ENCODE measurements at regions not wholly inside any gene's neighbourhood (a gene's known extent, or its start where the extent isn't known, plus 50 kb on each side); places are given as distances from the start of the nearest gene placed in this dataset.
"Not testable (repeated sequence)": the region's sequence is repeated elsewhere in the genome, so short reads cannot be mapped to it uniquely, and the experiment has no call there.

- Histone ChIP-seq H3K27ac (no peak overlapping the region), H3K4me3 (no peak overlapping the region), H3K9me3 (no peaks in the 10 kb centered on the region), H3K36me3 (replicated peaks in 1 of 2; ENCODE audit: insufficient read depth in 1 of 2, low read depth in 2 of 2) (no peaks in the 10 kb centered on the region), H3K27me3 (no peaks in the 10 kb centered on the region), H3K4me1 (no peaks in the 10 kb centered on the region)
- DNase-seq (no peak), ATAC-seq (no peak)
- WGBS, 2 donors, result 60 to 70% methylated on average over 8 of the region's 8 CpGs
- TF ChIP-seq CTCF (IDR thresholded peaks at IDR 0.05), result no peak
- TF ChIP-seq POLR2A (IDR thresholded peaks at IDR 0.05), result no peak
- intact Hi-C loops (cut with DNase I), result no loop called here
Observed at GRCh38 chr20:47847884-47848485, 62.7 kb upstream of the SULF2 start.

- ATAC-seq, result peak; percentile 6
- intact Hi-C loops (cut with DNase I), result not testable (repeated sequence)
- WGBS, 2 donors, result 25 to 54% methylated on average over 4 to 7 of the region's 7 CpGs
Observed at GRCh38 chr20:47847220-47847619, 61.9 kb upstream of the SULF2 start.

GRCh38 chr20:47846651-47847050 lies 61.4 kb upstream of the SULF2 start:
- DNase-seq; ATAC-seq; H3K27me3 ChIP-seq; H3K27ac ChIP-seq; H3K4me1 ChIP-seq; H3K36me3 ChIP-seq (replicated peaks in 1 of 2; ENCODE audit: insufficient read depth in 1 of 2, low read depth in 2 of 2); H3K4me3 ChIP-seq; intact Hi-C loops (cut with DNase I); H3K9me3 ChIP-seq: not testable (repeated sequence)
- 54 to 80% methylated on average over 3 to 9 of the region's 10 CpGs for WGBS, 2 donors

More at GRCh38 chr20:47847220-47847619, 61.9 kb upstream of the SULF2 start:
- H3K4me1 ChIP-seq; H3K4me3 ChIP-seq; DNase-seq; H3K9me3 ChIP-seq; H3K27ac ChIP-seq; H3K36me3 ChIP-seq (replicated peaks in 1 of 2; ENCODE audit: insufficient read depth in 1 of 2, low read depth in 2 of 2); H3K27me3 ChIP-seq: not testable (repeated sequence)

- H3K27me3 ChIP-seq; H3K4me3 ChIP-seq; H3K36me3 ChIP-seq (replicated peaks in 1 of 2; ENCODE audit: insufficient read depth in 1 of 2, low read depth in 2 of 2); H3K4me1 ChIP-seq; ATAC-seq; H3K9me3 ChIP-seq; intact Hi-C loops (cut with DNase I); DNase-seq; H3K27ac ChIP-seq: not testable (repeated sequence)
- WGBS, 2 donors, result 65% methylated on average over 6 to 10 of the region's 10 CpGs
Observed at GRCh38 chr20:47845382-47845977, 60.2 kb upstream of the SULF2 start.

GRCh38 chr20:47844568-47844906 lies 59.3 kb upstream of the SULF2 start:
- ATAC-seq; H3K9me3 ChIP-seq; H3K4me3 ChIP-seq; H3K27ac ChIP-seq; H3K4me1 ChIP-seq; DNase-seq; H3K27me3 ChIP-seq; H3K36me3 ChIP-seq (replicated peaks in 1 of 2; ENCODE audit: insufficient read depth in 1 of 2, low read depth in 2 of 2): not testable (repeated sequence)
- 47 to 88% methylated on average over 1 of the region's 1 CpG for WGBS, 2 donors
- intact Hi-C loops (cut with DNase I), result loop anchor here (5.0 kb wide), 1 partner anchor 53 kb away; no protein-coding TSS in a partner anchor

GRCh38 chr20:47843886-47844567 lies 58.7 kb upstream of the SULF2 start:
- intact Hi-C loops (cut with DNase I), result loop anchor here (5.0 kb wide), 1 partner anchor 53 kb away; no protein-coding TSS in a partner anchor
- H3K9me3 ChIP-seq, result no peaks in the 10 kb centered on the region
- no peaks in the 10 kb centered on the region for H3K27me3 ChIP-seq
- ATAC-seq, result no peak
- DNase-seq, result no peak
- WGBS, 2 donors, result 21 to 29% methylated on average over 2 of the region's 2 CpGs
- TF ChIP-seq CTCF (IDR thresholded peaks at IDR 0.05), result no peak
- no peak for TF ChIP-seq POLR2A (IDR thresholded peaks at IDR 0.05)
- no peaks in the 10 kb centered on the region for H3K36me3 ChIP-seq (replicated peaks in 1 of 2; ENCODE audit: insufficient read depth in 1 of 2, low read depth in 2 of 2)
- H3K4me1 ChIP-seq, result no peaks in the 10 kb centered on the region
- no peak overlapping the region for H3K27ac ChIP-seq
- H3K4me3 ChIP-seq, result no peak overlapping the region

GRCh38 chr20:47842950-47843349 lies 57.7 kb upstream of the SULF2 start:
- 22 to 35% methylated on average over 9 to 11 of the region's 11 CpGs for WGBS, 2 donors
- not testable (repeated sequence) for H3K36me3 ChIP-seq (replicated peaks in 1 of 2; ENCODE audit: insufficient read depth in 1 of 2, low read depth in 2 of 2); H3K9me3 ChIP-seq; DNase-seq; H3K27me3 ChIP-seq; H3K4me1 ChIP-seq; ATAC-seq; H3K4me3 ChIP-seq; H3K27ac ChIP-seq
- intact Hi-C loops (cut with DNase I), result loop anchor here (5.0 kb wide), 1 partner anchor 54 kb away; no protein-coding TSS in a partner anchor

- DNase-seq; H3K36me3 ChIP-seq (replicated peaks in 1 of 2; ENCODE audit: insufficient read depth in 1 of 2, low read depth in 2 of 2); ATAC-seq; H3K9me3 ChIP-seq; H3K4me1 ChIP-seq; H3K4me3 ChIP-seq; H3K27ac ChIP-seq; H3K27me3 ChIP-seq: not testable (repeated sequence)
- intact Hi-C loops (cut with DNase I), result loop anchor here (5.0 kb wide), 1 partner anchor 55 kb away; no protein-coding TSS in a partner anchor
- 64 to 81% methylated on average over 12 of the region's 12 CpGs for WGBS, 2 donors
Observed at GRCh38 chr20:47842004-47842403, 56.7 kb upstream of the SULF2 start.

- H3K4me1 ChIP-seq; H3K9me3 ChIP-seq; ATAC-seq; H3K4me3 ChIP-seq; H3K27ac ChIP-seq; H3K27me3 ChIP-seq; intact Hi-C loops (cut with DNase I); DNase-seq; H3K36me3 ChIP-seq (replicated peaks in 1 of 2; ENCODE audit: insufficient read depth in 1 of 2, low read depth in 2 of 2): not testable (repeated sequence)
- 52 to 69% methylated on average over 6 to 8 of the region's 11 CpGs for WGBS, 2 donors
Observed at GRCh38 chr20:47836256-47836817, 51.1 kb upstream of the SULF2 start.

All from body of pancreas (tissue), 4 donors.